Pons (tissue), 1 donor: ENCODE measurements at regions not wholly inside any gene's neighbourhood (a gene's known extent, or its start where the extent isn't known, plus 50 kb on each side); places are given as distances from the start of the nearest gene placed in this dataset.

Experiments
- DNase-seq: peaks from one replicate; pipeline ENCODE4 v3.0.0-alpha.2; 2016; ENCODE audit warnings: low spot score

- no peak for DNase-seq
Observed at GRCh38 chr2:173669888-173670287, 295.3 kb downstream of the SP3 start.

- DNase-seq = no peak
Observed at GRCh38 chr2:173672573-173673340, 292.4 kb downstream of the SP3 start.

- peak; percentile 9 for DNase-seq
Observed at GRCh38 chr2:173673640-173674039, 291.5 kb downstream of the SP3 start.

GRCh38 chr2:173676647-173677046 lies 288.5 kb downstream of the SP3 start:
- DNase-seq = no peak

GRCh38 chr2:173678186-173678585 lies 287.0 kb downstream of the SP3 start:
- no peak for DNase-seq

GRCh38 chr2:173680574-173680973 lies 284.6 kb downstream of the SP3 start:
- DNase-seq = no peak

- no peak for DNase-seq
Observed at GRCh38 chr2:173681881-173682650, 283.1 kb downstream of the SP3 start.

- no peak for DNase-seq
Observed at GRCh38 chr2:173684896-173685459, 280.2 kb downstream of the SP3 start.

GRCh38 chr2:173690349-173690748 lies 274.8 kb downstream of the SP3 start:
- DNase-seq = no peak

GRCh38 chr2:173692068-173692467 lies 273.1 kb downstream of the SP3 start:
- DNase-seq = no peak

GRCh38 chr2:173693044-173693589 lies 272.1 kb downstream of the SP3 start:
- DNase-seq = no peak

- no peak for DNase-seq
Observed at GRCh38 chr2:173696274-173696673, 268.9 kb downstream of the SP3 start.

GRCh38 chr2:173697929-173698328 lies 267.2 kb downstream of the SP3 start:
- no peak for DNase-seq

GRCh38 chr2:173705656-173706055 lies 259.5 kb downstream of the SP3 start:
- DNase-seq = no peak

GRCh38 chr2:173706936-173707335 lies 258.2 kb downstream of the SP3 start:
- DNase-seq = no peak

- DNase-seq = no peak
Observed at GRCh38 chr2:173708806-173709205, 256.4 kb downstream of the SP3 start.

GRCh38 chr2:173711816-173712215 lies 253.4 kb downstream of the SP3 start:
- no peak for DNase-seq

GRCh38 chr2:173713904-173714555 lies 251.1 kb downstream of the SP3 start:
- DNase-seq = no peak

- DNase-seq = no peak
Observed at GRCh38 chr2:173715441-173715840, 249.7 kb downstream of the SP3 start.

- no peak for DNase-seq
Observed at GRCh38 chr2:173716458-173717052, 248.6 kb downstream of the SP3 start.

GRCh38 chr2:173719471-173719870 lies 245.7 kb downstream of the SP3 start:
- no peak for DNase-seq

- DNase-seq = no peak
Observed at GRCh38 chr2:173720306-173720705, 244.9 kb downstream of the SP3 start.
